Gastroesophageal sphincter (tissue), 4 donors: ENCODE measurements at regions not wholly inside any gene's neighbourhood (a gene's known extent, or its start where the extent isn't known, plus 50 kb on each side); places are given as distances from the start of the nearest gene placed in this dataset.

ENCODE experiments used
- ATAC-seq: fragments of 150-250 bp; one replicate; pipeline ENCODE4 v1.9.1; 2016; ENCODE audit warnings: mild to moderate bottlenecking, moderate library complexity
- H3K27ac ChIP-seq, 4 donors: fragments of 200-600 bp; sonication (generic) in 3 of 4; 1 replicate in 3 of 4; 2 replicates in 1 of 4; pipeline ENCODE4 v1.5.1; 2016 to 2019
- H3K27me3 ChIP-seq: fragments of 200-600 bp; sonication (generic); one replicate; pipeline ENCODE4 v1.5.1; 2019
- H3K36me3 ChIP-seq, 2 donors: fragments of 200-600 bp; sonication (generic); one replicate each; pipeline ENCODE4 v1.5.1; 2019; ENCODE audit warnings: control low read depth in 1 of 2
- H3K4me1 ChIP-seq, 3 donors: fragments of 200-600 bp; sonication (generic); 1 replicate in 2 of 3; 2 replicates in 1 of 3; pipeline ENCODE4 v1.5.1; 2016 to 2019; ENCODE audit warnings: control low read depth in 2 of 3
- H3K4me3 ChIP-seq, 2 donors: fragments of 200-600 bp; sonication (generic); one replicate each; pipeline ENCODE4 v1.5.1; 2019; ENCODE audit warnings: mild to moderate bottlenecking in 1 of 2, moderate library complexity in 1 of 2
- H3K9me3 ChIP-seq, 3 donors: fragments of 200-600 bp; sonication (generic); one replicate each; pipeline ENCODE4 v1.5.1; 2017 to 2019; ENCODE audit warnings: control low read depth in 2 of 3
- CTCF ChIP-seq, 4 experiments: fragments of 200-600 bp in 2 of 4; fragments of 450-650 bp in 2 of 4; sonication (generic) in 1 of 4; IDR thresholded peaks; one replicate each; pipeline ENCODE4 v1.5.1; 2017 to 2019; ENCODE audit warnings: antibody characterized with exemption in 4 of 4, mild to moderate bottlenecking in 2 of 4, moderate library complexity in 2 of 4
- EP300 ChIP-seq: sonication (generic); formaldehyde crosslinking; IDR thresholded peaks from one replicate; pipeline ENCODE4 v1.6.1; 2017; ENCODE audit warnings: antibody characterized with exemption, mild to moderate bottlenecking
- POLR2A ChIP-seq, 2 donors: fragments of 450-650 bp; IDR thresholded peaks; one replicate each; pipeline ENCODE4 v1.6.1; 2017; ENCODE audit warnings: antibody characterized with exemption in 2 of 2, mild to moderate bottlenecking in 2 of 2, moderate library complexity in 1 of 2
- POLR2AphosphoS5 ChIP-seq: sonication (generic); formaldehyde crosslinking; IDR thresholded peaks from one replicate; pipeline ENCODE4 v1.6.1; 2017; ENCODE audit warnings: antibody characterized with exemption
- WGBS, 2 donors: methylation state at CpG; one replicate each; pipeline ENCODE4 v1.1.5; 2018; ENCODE audit warnings: low coverage in 1 of 2; 5-methylcytosine and 5-hydroxymethylcytosine counted together

GRCh38 chr17:77572851-77573250, 385.7 kb upstream of the TNRC6C start:
- no CpG with 5 or more reads among the region's 5 CpGs for WGBS, 2 donors
- H3K36me3 ChIP-seq = no peaks in the 10 kb centered on the region
- no peak overlapping the region for H3K4me3 ChIP-seq
- no peaks in the 10 kb centered on the region for H3K27me3 ChIP-seq
- H3K4me1 ChIP-seq = peaks cover 0 to 24% (median 6%) of the 10 kb centered on the region in 3 donors
- H3K9me3 ChIP-seq = no peaks in the 10 kb centered on the region
- TF ChIP-seq EP300 = no peak
- TF ChIP-seq POLR2AphosphoS5 = no peak
- no peak for TF ChIP-seq CTCF (IDR thresholded peaks at IDR 0.05)
- TF ChIP-seq POLR2A (IDR thresholded peaks at IDR 0.05) = no peak
- no peak for ATAC-seq
- no peak overlapping the region for H3K27ac ChIP-seq

- no peaks in the 10 kb centered on the region for H3K36me3 ChIP-seq
- no peak overlapping the region for H3K4me3 ChIP-seq
- peaks cover 0 to 10% (median 0%) of the 10 kb centered on the region in 3 donors for H3K9me3 ChIP-seq
- WGBS, 2 donors = 83 to 90% methylated on average over 4 to 7 of the region's 7 CpGs
- no peaks in the 10 kb centered on the region for H3K27me3 ChIP-seq
- TF ChIP-seq CTCF (IDR thresholded peaks at IDR 0.05) (no peak), POLR2A (IDR thresholded peaks at IDR 0.05) (no peak), EP300 (no peak), POLR2AphosphoS5 (no peak)
- H3K4me1 ChIP-seq = peaks cover 0 to 6% (median 0%) of the 10 kb centered on the region in 3 donors
- ATAC-seq = no peak
- no peak overlapping the region for H3K27ac ChIP-seq
These were observed 381.0 kb upstream of the TNRC6C start for GRCh38 chr17:77577491-77577890.

- Histone ChIP-seq H3K4me1 (no peaks in the 10 kb centered on the region), H3K4me3 (no peak overlapping the region), H3K36me3 (no peaks in the 10 kb centered on the region), H3K27ac (no peak overlapping the region), H3K27me3 (no peaks in the 10 kb centered on the region), H3K9me3 (peaks cover 0 to 10% (median 0%) of the 10 kb centered on the region in 3 donors)
- no peak for ATAC-seq
- TF ChIP-seq POLR2A (IDR thresholded peaks at IDR 0.05) (no peak), POLR2AphosphoS5 (no peak), CTCF (IDR thresholded peaks at IDR 0.05) (no peak), EP300 (no peak)
- WGBS, 2 donors = 93 to 100% methylated on average over 5 of the region's 9 CpGs
These were observed 379.4 kb upstream of the TNRC6C start for GRCh38 chr17:77579131-77579530.

- TF ChIP-seq POLR2AphosphoS5 (no peak), POLR2A (IDR thresholded peaks at IDR 0.05) (no peak), CTCF (IDR thresholded peaks at IDR 0.05) (no peak), EP300 (no peak)
- Histone ChIP-seq H3K36me3 (no peaks in the 10 kb centered on the region), H3K27me3 (no peaks in the 10 kb centered on the region), H3K4me1 (no peaks in the 10 kb centered on the region), H3K27ac (no peak overlapping the region), H3K4me3 (no peak overlapping the region), H3K9me3 (peaks cover 0 to 10% (median 0%) of the 10 kb centered on the region in 3 donors)
- ATAC-seq = no peak
- 63 to 92% methylated on average over 6 of the region's 6 CpGs for WGBS, 2 donors
These were observed 378.8 kb upstream of the TNRC6C start for GRCh38 chr17:77579682-77580081.

- WGBS, 2 donors = 46 to 83% methylated on average over 3 to 4 of the region's 8 CpGs
- H3K27ac ChIP-seq = no peak overlapping the region
- no peaks in the 10 kb centered on the region for H3K4me1 ChIP-seq
- H3K9me3 ChIP-seq = peaks cover 0 to 10% (median 0%) of the 10 kb centered on the region in 3 donors
- no peaks in the 10 kb centered on the region for H3K27me3 ChIP-seq
- no peak overlapping the region for H3K4me3 ChIP-seq
- no peaks in the 10 kb centered on the region for H3K36me3 ChIP-seq
- ATAC-seq = no peak
- TF ChIP-seq CTCF (IDR thresholded peaks at IDR 0.05) (no peak), POLR2A (IDR thresholded peaks at IDR 0.05) (no peak), EP300 (no peak), POLR2AphosphoS5 (no peak)
These were observed 377.8 kb upstream of the TNRC6C start for GRCh38 chr17:77580531-77581270.
